ENCODE measurements at regions not wholly inside any gene's neighbourhood (a gene's known extent, or its start where the extent isn't known, plus 50 kb on each side); places are given as distances from the start of the nearest gene placed in this dataset.

DNA sequence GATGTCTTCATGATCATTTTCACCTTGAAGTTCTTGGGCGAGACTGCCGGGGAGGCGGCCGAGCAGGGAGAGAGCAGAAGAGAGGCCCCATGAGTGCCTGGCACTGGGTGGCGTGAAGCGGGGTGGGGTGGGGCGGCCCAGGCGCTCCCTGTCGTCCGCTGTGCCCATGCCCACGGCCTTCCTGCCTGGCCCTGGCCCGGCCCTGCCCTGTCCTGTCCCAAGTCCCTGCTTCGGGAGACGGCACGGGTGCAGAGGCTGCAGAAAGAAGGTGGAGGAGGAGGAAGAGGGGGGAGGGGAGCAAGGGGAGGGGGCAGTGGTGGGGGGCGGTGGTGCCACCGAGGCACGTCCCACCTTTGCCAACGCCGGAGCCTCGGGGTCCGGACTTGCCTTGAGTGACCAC is 118.4 kb downstream of the PTPRS start:
- TF ChIP-seq, protein P1, sequence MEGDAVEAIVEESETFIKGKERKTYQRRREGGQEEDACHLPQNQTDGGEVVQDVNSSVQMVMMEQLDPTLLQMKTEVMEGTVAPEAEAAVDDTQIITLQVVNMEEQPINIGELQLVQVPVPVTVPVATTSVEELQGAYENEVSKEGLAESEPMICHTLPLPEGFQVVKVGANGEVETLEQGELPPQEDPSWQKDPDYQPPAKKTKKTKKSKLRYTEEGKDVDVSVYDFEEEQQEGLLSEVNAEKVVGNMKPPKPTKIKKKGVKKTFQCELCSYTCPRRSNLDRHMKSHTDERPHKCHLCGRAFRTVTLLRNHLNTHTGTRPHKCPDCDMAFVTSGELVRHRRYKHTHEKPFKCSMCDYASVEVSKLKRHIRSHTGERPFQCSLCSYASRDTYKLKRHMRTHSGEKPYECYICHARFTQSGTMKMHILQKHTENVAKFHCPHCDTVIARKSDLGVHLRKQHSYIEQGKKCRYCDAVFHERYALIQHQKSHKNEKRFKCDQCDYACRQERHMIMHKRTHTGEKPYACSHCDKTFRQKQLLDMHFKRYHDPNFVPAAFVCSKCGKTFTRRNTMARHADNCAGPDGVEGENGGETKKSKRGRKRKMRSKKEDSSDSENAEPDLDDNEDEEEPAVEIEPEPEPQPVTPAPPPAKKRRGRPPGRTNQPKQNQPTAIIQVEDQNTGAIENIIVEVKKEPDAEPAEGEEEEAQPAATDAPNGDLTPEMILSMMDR (IDR thresholded peaks at IDR 0.05; ENCODE audit: insufficient read depth, low read length), result no peak
- TF ChIP-seq POLR2AphosphoS5 (IDR thresholded peaks at IDR 0.05; ENCODE audit: low read depth), result no peak
